Islet of Langerhans (tissue), 1 donor: ENCODE measurements at regions not wholly inside any gene's neighbourhood (a gene's known extent, or its start where the extent isn't known, plus 50 kb on each side); places are given as distances from the start of the nearest gene placed in this dataset.
"Not testable (repeated sequence)": the region's sequence is repeated elsewhere in the genome, so short reads cannot be mapped to it uniquely, and the experiment has no call there.

Experiments
- FAIRE-seq: peaks from one replicate; lab custom pipeline; 2011; peaks lifted over from hg19 to GRCh38; lab: Jason Lieb, UNC

DNA sequence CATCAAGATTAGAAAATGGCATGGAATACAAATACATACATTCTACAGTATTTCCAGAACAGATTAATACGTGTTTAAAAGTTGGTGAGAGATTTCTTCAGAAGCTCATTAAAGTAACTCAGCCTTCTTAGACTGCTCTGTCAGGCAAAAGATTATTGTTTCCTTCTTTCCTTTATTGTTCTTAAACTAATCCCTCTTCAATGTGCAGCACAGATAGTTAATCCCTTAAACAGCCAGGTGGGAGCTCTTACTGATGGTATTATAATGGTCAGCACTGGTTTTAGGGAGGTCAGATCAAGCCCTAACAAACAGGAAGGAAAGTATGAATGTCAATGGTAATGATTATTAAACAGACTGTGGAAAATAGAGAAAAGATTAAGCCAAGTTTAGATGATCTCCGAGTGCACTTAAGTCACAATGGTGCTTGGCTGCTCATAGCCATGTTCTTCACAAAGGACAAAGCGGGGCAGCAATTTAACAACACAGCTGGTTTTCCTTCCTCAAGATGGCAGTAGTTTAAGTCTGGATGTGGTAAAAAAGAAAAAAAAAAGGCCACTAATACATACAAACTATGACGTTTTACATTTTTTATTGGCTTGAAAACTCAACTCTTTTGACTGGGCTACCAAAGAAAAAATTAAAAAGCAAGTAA, 992.6 kb downstream of the PCDH9 start:
- no peak for FAIRE-seq

DNA sequence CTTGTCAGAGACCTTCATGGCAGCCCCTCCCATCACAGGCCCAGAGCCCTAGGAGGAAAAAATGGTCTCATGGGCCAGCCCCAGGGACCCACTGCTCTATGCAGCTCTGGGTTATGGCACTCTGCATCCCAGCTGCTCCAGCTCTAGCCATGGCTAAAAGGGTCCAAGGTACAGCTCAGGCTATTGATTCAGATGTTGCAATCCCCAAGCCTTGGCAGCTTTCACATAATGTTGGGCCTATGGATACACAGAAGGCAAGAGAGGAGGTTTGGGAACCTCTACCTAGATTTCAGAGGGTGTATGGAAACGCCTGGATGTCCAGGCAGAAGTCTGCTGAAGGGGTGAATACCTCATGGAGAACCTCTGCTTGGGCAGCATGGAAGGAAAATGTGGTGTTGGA, 996.0 kb downstream of the PCDH9 start:
- FAIRE-seq: no peak

DNA sequence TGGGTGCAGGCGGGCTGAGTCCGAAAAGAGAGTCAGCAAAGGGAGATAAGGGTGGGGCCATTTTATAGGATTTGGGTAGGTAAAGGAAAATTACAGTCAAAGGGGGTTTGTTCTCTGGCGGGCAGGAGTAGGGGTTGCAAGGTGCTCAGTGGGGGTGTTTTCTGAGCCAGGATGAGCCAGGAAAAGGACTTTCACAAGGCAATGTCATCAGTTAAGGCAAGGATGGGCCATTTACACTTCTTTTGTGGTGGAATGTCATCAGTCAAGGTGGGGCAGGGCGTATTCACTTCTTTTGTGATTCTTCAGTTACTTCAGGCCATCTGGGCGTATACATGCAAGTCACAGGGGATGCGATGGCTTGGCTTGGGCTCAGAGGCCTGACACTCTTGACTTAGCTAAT, 998.2 kb downstream of the PCDH9 start:
- not testable (repeated sequence) for FAIRE-seq

DNA sequence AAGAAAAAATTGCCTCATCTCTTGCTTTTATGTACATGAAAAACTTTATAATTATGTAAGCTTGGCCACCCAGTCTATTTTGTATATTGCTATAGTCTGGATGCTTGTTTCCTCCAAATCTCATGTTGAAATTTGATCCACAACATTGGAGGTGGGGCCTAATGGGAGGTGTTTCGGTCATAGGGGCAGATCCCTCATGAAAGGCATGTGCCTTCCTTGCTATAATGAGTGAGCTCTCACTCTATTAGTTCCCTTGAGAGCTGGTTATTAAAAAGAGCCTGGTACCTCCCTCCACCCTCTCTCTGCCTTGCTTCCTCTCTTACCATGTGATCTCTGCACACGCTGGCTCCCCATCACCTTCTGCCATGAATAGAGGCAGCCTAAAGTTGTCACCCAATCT, 1005.1 kb downstream of the PCDH9 start:
- no peak for FAIRE-seq

DNA sequence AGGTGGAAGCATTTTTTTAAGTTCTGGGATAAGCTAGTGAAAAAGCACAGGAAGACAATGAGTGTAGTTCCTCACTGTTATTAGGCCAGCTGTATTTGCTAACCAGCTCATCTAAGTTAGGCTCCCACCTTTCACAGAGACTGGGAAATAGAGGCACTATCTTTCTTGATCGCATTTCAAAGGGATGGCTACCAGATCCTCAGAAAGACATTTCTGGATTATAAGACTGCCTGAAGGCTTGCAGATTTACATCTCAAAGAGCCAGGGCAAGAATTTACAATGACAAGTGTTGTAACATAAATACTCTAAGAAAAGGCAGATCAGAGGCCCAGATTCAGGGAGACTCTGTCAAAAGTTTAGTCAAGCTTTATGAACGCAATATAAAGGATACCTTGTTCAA, 1005.5 kb downstream of the PCDH9 start:
- no peak for FAIRE-seq

DNA sequence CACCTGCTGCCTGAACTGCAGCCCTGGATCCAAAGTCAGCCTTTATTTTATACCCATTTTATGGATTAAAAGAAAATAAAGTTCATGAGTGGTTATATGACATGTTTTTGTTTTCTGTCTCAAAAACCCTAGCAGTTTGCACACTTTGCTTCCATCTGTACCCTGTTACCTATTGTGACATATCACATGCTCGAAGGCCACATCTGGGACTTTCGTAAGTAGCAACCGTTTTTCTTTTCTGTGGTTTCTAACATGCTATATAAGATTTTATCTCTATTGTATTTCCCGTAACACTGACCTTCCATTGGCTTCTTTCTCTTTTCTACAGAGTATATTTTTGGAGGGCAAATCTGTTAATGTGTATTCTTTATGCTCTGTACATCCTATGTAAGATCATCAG, 1007.2 kb downstream of the PCDH9 start:
- FAIRE-seq: no peak

DNA sequence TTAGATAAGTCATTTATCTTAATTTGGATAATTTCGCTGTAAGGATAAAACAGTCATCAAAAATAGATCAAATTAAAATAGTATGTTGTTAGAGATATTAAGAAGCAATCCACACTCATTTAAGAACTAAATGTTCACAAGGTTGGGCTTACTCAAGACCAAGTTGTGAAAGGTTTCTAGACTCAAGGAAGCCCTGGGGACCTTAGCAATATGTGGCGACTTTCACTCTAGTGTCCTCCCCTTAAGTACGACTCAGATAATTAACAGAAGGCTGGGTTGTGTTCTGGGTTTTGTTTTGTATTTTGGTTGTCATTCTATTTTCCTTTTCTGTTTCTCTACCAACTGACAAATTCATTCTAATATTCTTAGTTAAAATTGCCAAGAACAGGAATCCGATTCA, 1008.0 kb downstream of the PCDH9 start:
- no peak for FAIRE-seq

DNA sequence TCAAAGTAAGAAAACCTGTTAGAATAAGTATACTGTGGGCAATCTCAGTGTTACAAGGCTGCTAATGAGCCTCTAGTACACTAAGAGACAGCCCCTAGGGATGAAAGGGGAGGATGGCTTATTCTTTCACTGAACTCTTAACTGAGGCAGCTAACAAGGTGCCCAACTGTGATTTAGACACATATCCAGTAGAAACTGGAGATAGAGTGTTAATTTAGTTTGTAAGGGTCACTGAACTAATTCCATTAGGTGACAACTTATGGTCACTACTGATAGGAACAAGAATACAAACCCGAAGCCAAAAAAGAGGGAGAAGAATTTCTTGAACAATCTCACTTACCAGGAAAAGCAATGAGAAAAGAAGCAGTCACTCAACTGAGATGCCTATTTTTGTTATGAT, 1010.6 kb downstream of the PCDH9 start:
- no peak for FAIRE-seq

DNA sequence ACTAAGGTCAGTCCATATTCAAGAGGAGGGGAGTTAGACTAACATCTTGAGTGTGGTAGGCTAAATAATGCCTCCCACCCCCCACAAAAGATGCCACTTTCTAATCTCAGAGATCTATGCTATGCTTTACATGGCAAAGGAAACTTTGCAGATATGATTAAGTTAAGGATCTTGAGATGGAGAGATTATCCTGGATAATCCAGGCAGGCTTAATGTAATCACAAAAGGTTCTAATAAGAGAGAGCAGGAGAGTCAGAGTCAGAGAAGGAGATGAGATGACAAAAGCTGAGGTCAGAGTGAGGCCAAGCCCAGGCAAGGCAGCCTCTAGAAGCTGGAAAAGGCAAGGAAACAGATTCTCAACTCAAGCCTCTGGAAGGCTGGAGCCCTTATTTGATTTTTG, 1011.6 kb downstream of the PCDH9 start:
- FAIRE-seq: no peak

DNA sequence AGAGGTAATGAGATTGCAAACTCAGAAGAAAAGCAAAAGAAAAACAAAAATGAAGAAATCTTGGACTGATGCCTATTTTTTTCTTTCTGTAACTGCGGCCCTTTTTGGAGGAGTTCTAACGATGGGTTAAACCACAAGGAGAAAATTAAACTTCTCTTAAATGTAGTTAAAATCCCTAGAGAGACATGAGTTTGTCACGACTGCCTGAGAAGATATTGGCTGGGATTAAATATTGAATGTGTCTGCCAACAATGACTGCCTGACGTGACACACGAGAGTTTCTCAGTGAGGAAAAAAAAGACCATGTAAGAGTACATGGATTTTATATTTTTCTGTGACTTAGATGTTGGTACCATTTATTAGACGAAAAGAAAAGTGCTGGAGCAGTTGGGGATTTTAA, 1013.4 kb downstream of the PCDH9 start:
- no peak for FAIRE-seq

DNA sequence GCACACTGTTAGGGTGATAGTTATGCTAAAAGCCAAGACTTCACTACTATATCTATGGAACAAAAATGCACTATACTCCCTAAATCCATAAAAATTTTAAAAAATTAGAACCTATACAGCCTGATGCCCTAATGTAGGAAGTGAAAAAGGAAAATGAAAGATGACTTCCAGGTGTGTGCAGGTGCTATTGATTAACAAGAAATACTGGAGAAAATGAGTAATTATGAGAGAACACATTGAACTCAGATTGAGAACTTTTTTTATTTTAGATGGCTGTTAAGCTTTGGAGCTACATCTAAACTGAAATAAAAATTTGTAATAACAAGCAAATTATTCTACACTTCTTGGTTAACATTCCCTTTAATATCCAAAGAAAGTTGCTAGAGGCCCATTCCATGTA, 1015.7 kb downstream of the PCDH9 start:
- no peak for FAIRE-seq

DNA sequence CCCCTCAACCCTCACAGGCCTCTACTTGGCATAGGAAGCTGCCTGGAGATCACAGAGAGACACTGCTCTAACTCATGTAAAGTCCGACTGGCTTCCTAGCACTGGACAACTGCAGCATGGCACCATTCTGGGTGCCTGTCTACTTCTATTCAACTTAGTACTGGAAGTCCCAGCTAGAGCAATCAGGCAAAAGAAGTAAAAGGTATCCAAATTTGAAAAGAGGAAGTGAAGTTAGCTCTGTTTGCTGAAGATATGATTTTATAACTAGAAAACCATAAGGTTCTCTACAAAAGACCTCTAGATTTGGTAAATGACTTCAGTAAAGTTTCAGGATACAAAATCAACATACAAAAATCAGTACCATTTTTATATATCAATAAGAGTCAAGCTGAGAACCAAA, 1017.6 kb downstream of the PCDH9 start:
- FAIRE-seq: no peak

DNA sequence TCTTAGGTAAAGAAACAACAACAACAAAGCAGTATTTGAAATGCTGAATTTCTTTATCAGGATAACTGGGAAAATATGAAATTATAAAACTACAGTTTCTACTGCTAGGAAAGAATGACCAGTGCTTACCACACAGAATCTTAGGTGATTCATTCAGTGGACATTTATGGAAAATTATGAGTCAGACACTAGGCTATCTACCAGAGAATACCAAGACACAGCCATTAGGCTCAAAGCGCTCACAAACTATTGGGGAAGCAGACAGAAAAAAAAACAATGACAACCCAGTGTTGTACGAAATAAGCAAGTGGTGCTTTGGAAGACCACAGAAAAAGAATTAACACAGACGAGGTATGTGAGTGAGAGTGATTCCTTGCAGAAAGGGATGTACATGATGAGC, 1019.5 kb downstream of the PCDH9 start:
- no peak for FAIRE-seq

DNA sequence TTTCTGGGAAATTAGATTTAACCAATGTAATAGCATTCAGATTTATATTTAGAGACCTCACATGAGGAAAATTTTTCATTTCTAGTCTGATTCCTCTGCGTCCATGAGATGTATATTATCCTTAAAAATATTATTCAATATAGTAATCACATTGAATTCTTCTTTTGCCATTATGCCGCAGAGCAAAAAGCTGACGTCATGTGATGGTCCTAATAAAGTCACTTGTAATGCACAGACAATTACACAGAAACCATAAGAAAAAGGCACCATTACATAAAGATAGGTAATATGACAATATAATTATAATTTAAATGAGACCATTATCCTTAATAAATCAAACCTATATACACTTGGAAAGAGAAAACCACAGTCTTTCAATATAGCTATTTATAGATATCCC, 1021.5 kb downstream of the PCDH9 start:
- FAIRE-seq: no peak

DNA sequence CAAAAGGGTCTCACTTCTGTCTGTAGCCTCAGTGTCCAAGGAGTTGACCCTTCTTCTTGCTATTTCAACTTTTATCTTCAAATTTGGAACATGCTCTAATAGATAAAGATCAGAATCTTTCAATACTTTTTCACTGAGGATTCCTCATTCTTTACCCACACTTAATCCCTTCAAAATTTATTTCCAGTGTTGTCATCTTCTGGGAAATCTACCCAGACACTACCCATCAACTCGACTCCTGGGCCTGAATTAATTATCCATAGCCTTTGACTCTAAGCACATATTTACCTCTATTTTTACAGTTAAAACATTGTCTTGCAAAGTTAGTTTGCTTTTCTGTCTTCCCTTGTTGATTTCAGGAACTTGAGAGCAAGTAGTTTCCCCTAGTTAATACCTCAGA, 1022.5 kb downstream of the PCDH9 start:
- FAIRE-seq: no peak

DNA sequence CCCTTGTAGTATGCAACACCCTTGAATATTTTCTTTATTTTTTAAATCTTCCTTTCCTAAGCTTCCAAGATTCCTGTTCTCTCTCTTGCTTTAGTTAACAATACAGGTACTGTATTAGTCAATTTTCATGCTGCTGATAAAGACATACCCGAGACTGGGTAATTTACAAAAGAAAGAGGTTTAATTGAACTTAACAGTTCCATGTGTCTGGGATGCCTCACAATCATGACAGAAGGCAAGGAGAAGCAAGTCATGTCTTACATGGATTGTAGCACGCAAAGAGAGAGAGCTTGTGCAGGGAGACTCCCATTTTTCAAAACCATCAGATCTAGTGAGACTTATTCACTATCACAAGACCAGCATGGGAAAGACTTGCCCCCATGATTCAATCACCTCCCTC, 1024.3 kb downstream of the PCDH9 start:
- no peak for FAIRE-seq

DNA sequence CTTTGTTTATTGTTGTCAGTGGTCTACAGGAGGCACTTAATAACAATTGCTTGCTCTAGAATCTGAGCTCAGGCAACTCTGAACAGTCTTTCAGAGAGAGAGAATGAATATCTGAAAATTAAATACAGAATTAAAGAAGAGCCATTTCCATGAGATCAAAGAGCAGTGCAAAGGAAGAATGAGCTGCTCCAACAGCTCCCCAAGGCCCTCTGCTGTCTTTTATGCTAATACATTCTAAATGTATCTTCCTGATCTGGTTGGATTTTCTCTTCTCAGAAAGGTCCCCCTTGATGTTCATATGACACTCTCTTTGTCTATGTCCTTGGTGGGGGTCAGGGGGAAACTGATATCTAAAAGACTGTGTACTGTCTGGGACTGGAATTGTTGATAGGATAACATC, 1029.6 kb downstream of the PCDH9 start:
- FAIRE-seq: no peak

DNA sequence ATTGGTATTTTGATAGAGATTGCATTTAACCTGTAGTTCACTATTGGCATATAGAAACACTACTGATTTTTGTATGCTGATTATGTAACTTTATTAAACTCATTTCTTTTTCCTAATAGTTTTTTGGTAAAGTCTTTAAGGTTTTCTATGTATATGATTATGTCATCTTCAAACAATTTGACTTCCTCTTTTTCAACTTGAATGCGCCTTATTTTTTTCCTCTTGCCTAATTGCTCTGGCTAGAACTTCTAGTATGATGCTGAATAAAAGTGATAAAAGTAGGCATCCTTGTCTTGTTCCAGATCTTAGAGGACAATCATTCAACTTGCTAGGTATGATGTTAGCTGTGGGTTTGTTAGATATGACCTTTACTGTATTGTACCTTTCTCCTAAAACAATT, 1034.9 kb downstream of the PCDH9 start:
- no peak for FAIRE-seq

DNA sequence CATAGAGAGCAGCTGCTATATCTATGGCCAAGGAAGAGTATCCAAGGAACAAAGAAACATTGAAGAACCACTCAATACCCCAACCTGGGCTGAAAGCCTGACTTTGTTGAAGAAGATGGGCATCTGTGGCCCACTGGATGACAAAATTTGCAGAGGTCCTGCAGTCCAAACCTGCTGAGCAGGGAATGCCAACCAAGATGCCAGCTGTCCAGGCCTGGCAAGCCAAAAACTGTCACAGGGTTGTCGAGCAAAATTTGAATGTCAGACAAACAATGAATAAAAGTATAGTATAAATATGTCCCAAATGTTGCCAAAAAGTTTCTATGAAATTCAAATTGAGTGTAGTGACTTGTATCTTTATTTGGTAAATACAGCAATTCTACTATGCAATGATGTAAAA, 1040.2 kb downstream of the PCDH9 start:
- FAIRE-seq: no peak

DNA sequence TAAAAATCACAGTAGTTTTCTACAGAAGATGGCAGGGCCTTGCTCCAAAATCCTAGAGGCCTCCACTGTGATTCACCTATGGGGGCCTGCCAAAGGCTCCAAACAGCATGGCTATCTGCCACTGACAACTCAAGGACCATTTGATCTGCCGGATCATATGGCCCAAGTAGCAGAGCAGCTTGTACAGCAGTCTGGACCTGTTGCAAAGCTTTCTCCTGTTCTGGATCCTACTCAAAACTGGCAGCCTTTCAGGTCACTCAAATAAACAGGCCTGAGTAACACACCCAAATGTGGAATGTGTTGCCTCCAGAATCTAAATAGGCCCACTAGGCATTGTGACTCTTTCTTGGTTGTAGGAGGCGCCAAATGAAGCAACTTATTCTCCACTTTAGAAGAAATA, 1049.3 kb downstream of the PCDH9 start:
- FAIRE-seq: no peak

DNA sequence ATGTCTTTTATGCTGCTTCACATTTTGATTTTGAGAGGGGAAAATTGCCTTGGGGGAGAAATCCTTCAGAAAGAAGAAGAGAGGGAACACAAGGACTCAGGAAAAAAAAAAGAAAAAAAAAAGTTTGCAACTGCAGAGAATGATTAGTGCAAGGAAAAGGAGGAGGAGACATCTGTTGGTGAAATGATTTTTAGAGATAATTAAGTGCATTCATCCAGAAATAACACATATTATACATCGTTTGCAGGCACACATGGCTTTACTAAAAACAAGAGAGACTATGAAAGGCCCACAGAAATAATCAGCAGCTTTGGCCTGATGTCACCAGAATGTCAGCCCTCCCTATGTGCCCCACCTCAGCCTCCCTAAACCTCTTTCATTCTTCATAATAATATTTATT, 1058.2 kb downstream of the PCDH9 start:
- no peak for FAIRE-seq

DNA sequence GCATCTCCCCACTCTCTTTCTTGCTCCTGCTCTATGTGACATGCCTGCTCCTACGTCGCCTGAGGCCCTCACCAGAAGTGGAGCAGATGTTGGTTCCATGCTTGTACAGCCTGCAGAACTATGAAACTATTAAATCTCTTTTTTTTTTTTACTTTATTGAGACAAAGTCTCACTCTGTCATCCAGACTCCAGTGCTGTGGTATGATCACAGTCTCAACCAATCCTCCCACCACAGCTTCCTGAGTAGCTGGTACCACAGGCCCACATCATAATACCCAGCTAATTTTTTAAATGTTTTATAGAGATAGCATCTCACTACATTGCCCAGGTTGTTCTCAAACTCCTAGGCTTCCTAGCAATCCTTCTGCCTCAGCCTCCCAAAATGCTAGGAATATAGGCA, 1067.7 kb downstream of the PCDH9 start:
- no peak for FAIRE-seq

DNA sequence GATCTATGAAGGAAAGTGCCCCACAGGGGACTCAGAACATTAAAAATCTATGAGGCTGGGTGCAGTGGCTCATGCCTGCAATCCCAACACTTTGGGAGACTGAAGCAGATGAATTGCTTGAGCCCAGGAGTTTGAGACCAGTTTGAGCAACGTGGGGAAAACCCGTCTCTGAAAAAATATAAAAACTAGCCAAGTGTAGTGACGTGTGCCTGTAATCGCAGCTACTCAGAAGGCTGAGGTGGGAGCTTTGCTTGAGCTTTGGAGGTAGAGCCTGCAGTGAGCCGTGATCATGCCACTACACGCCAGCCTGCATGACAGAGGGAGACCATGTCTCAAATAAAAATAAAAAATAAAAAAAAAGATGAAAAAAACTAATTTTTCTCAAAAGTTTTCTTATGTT, 1070.6 kb downstream of the PCDH9 start:
- no peak for FAIRE-seq

DNA sequence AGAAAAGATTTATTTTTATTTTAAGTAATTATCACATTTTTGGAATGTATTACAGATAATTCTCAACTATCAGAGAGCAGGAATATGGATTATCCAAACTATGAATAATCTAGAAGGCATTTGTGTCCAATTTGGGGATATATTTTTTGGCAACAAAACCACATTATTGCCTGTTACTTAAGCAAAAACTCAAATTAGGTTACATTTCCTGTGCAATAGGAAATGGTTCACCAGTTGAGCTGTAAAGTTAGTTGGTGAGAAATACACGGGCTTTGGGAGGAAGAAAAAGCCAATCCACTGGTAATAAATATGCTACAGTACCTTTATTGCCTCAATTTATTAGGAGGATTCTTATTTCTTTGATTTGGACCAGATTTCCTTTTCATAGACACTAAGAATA, 1075.2 kb downstream of the PCDH9 start:
- no peak for FAIRE-seq

DNA sequence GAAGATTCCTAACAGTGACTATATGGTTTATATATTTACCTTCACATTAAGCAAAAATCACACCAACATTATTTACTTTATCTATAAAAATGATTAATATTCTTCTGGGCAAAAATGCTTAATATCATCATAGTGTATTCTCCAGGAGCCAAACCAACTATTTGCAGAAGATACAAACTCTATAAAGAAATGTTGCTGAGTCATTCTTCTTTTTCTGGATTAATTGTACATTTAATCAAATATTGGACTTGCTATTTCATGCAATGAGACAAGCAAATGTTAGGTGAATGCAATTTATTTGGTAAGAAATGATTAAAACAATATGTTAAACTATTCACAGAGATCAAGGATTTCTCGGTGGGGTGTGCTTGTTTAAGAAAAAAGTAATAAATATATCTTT, 1075.8 kb downstream of the PCDH9 start:
- FAIRE-seq: no peak
